Amygdala (tissue), 56 donors: ENCODE measurements at regions not wholly inside any gene's neighbourhood (a gene's known extent, or its start where the extent isn't known, plus 50 kb on each side); places are given as distances from the start of the nearest gene placed in this dataset.
"Not testable (repeated sequence)": the region's sequence is repeated elsewhere in the genome, so short reads cannot be mapped to it uniquely, and the experiment has no call there.

Experiments
- DNase-seq, 56 donors: peaks; one replicate each; lab custom pipeline; 2025; lab: John Stamatoyannopoulos, UW

- DNase-seq = no peak
Observed at GRCh38 chr3:147471741-147472140, 62.6 kb downstream of the ZIC1 start.

- DNase-seq = peak in 2 of 56 donors; percentile 0 to 1
Observed at GRCh38 chr3:147472846-147473245, 63.7 kb downstream of the ZIC1 start.

- no peak for DNase-seq
Observed at GRCh38 chr3:147483145-147483544, 74.0 kb downstream of the ZIC1 start.

- DNase-seq = no peak
Observed at GRCh38 chr3:147483578-147483977, 74.4 kb downstream of the ZIC1 start.

GRCh38 chr3:147493065-147493464 lies 83.9 kb downstream of the ZIC1 start:
- no peak for DNase-seq

GRCh38 chr3:147493666-147494065 lies 84.5 kb downstream of the ZIC1 start:
- DNase-seq = no peak

GRCh38 chr3:147497286-147497685 lies 88.1 kb downstream of the ZIC1 start:
- DNase-seq = no peak

GRCh38 chr3:147507638-147508286 lies 98.6 kb downstream of the ZIC1 start:
- DNase-seq = no peak

GRCh38 chr3:147509448-147509847 lies 100.3 kb downstream of the ZIC1 start:
- DNase-seq = no peak

- DNase-seq = no peak
Observed at GRCh38 chr3:147513785-147514184, 104.6 kb downstream of the ZIC1 start.

GRCh38 chr3:147514366-147515160 lies 105.4 kb downstream of the ZIC1 start:
- no peak for DNase-seq

GRCh38 chr3:147518465-147518864 lies 109.3 kb downstream of the ZIC1 start:
- no peak for DNase-seq

GRCh38 chr3:147521646-147522045 lies 112.5 kb downstream of the ZIC1 start:
- no peak for DNase-seq

- DNase-seq = not testable (repeated sequence)
Observed at GRCh38 chr3:147522780-147523179, 113.6 kb downstream of the ZIC1 start.

GRCh38 chr3:147529551-147529950 lies 120.4 kb downstream of the ZIC1 start:
- DNase-seq = no peak

GRCh38 chr3:147538034-147538433 lies 128.9 kb downstream of the ZIC1 start:
- DNase-seq = no peak

GRCh38 chr3:147540921-147541320 lies 131.8 kb downstream of the ZIC1 start:
- no peak for DNase-seq

- DNase-seq = no peak
Observed at GRCh38 chr3:147544290-147544689, 135.1 kb downstream of the ZIC1 start.

- DNase-seq = no peak
Observed at GRCh38 chr3:147551491-147551890, 142.3 kb downstream of the ZIC1 start.

- DNase-seq = no peak
Observed at GRCh38 chr3:147554332-147554731, 145.2 kb downstream of the ZIC1 start.

- no peak for DNase-seq
Observed at GRCh38 chr3:147572970-147573340, 163.8 kb downstream of the ZIC1 start.

GRCh38 chr3:147574621-147575020 lies 165.5 kb downstream of the ZIC1 start:
- DNase-seq = no peak
